ENCODE measurements at regions not wholly inside any gene's neighbourhood (a gene's known extent, or its start where the extent isn't known, plus 50 kb on each side); places are given as distances from the start of the nearest gene placed in this dataset.

DNA sequence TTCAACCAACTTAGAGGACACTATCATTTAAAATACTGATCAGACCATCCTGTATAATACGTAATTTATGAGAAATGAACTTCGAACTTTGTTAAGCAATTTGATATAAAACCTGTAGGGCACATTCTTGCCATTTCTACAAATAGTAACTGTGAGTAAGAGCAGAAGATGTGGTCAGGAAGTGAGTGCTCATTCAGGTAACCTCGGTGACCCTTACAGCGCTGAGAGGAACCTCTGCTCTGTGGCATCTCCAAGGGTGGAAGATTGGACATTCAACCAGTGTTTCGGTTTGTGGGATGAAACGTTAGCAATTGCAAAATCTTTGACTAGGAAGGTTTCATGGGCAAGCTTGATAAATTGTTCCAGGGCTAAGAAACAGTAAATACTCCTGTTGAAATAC lies 194.8 kb upstream of the IRX2 start:
- no peaks in the 10 kb centered on the region for H4K20me1 ChIP-seq (replicated peaks; ENCODE audit: control insufficient read depth, insufficient read depth, low read length)
- no peaks in the 10 kb centered on the region for H3K36me3 ChIP-seq (ENCODE audit: control insufficient read depth, insufficient read depth, low read length)
- H3K79me2 ChIP-seq (ENCODE audit: control insufficient read depth, insufficient read depth, low read length) = no peaks in the 10 kb centered on the region
- H3K4me3 ChIP-seq = no peak overlapping the region
- in situ Hi-C loops (cut with MboI) (no loop called here), intact Hi-C loops (cut with micrococcal nuclease) (no loop called here)
- ChIA-PET POLR2A (interaction anchor here (0.6 kb wide), 1 partner anchor 18 kb away, joined by 3 read pairs; no protein-coding TSS in a partner anchor), CTCF (ENCODE audit: low intra/inter-chr PET ratio) (no interaction called here)
- no peak overlapping the region for H2AFZ ChIP-seq (ENCODE audit: low read depth, low read length)
- H3K4me1 ChIP-seq (replicated peaks in 1 of 2; ENCODE audit: control insufficient read depth in 2 of 2, insufficient read depth in 2 of 2, low read length in 2 of 2) = no peaks in the 10 kb centered on the region
- no TSS peak for BruUV-seq (replicated peaks)
- no peak overlapping the region for H3K27ac ChIP-seq (ENCODE audit: extremely low read depth, low read depth, low read length)
- 0% methylated on average over 6 of the region's 6 CpGs for whole genome bisulfite sequencing (ENCODE audit: insufficient coverage, low coverage, missing lambda C conversion rate)
- ATAC-seq (no peak), DNase-seq (ENCODE audit: extremely low read depth in 1 of 4, low spot score in 3 of 4) (no peak), FAIRE-seq (no peak)
- no peak overlapping the region for H3K4me2 ChIP-seq (ENCODE audit: insufficient read depth, low read length)
- H3K27me3 ChIP-seq (ENCODE audit: control insufficient read depth in 2 of 2, insufficient read depth in 2 of 2, low read length in 2 of 2) = no peaks in the 10 kb centered on the region
- H3K9ac ChIP-seq (ENCODE audit: insufficient read depth in 1 of 2, low read depth in 2 of 2, low read length in 2 of 2) = no peak overlapping the region
- H3K9me1 ChIP-seq (ENCODE audit: control insufficient read depth, insufficient read depth, low read length) = no peaks in the 10 kb centered on the region
- H3K9me3 ChIP-seq (replicated peaks; ENCODE audit: control insufficient read depth, insufficient read depth, low read depth, low read length) = no peaks in the 10 kb centered on the region
- no peak for TF ChIP-seq L3MBTL2 (IDR thresholded peaks at IDR 0.05)
- TF ChIP-seq, protein P1, sequence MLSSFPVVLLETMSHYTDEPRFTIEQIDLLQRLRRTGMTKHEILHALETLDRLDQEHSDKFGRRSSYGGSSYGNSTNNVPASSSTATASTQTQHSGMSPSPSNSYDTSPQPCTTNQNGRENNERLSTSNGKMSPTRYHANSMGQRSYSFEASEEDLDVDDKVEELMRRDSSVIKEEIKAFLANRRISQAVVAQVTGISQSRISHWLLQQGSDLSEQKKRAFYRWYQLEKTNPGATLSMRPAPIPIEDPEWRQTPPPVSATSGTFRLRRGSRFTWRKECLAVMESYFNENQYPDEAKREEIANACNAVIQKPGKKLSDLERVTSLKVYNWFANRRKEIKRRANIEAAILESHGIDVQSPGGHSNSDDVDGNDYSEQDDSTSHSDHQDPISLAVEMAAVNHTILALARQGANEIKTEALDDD (IDR thresholded peaks at IDR 0.05) = no peak
- TF ChIP-seq, protein P2, sequence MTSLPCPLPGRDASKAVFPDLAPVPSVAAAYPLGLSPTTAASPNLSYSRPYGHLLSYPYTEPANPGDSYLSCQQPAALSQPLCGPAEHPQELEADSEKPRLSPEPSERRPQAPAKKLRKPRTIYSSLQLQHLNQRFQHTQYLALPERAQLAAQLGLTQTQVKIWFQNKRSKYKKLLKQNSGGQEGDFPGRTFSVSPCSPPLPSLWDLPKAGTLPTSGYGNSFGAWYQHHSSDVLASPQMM (CRISPR knock-in tag; IDR thresholded peaks at IDR 0.05) = no peak
- no peak for TF ChIP-seq ZNF408 (CRISPR knock-in tag; IDR thresholded peaks at IDR 0.05; ENCODE audit: low read depth)
- no peak for TF ChIP-seq CTCFL (IDR thresholded peaks at IDR 0.05; ENCODE audit: borderline replicate concordance, insufficient read depth, low read depth, low read length, poor library complexity, severe bottlenecking)
- no peak for TF ChIP-seq MYC (IDR thresholded peaks at IDR 0.05; ENCODE audit: low read depth, low read length)
- TF ChIP-seq MYC (CRISPR knock-in tag; IDR thresholded peaks at IDR 0.05; ENCODE audit: borderline replicate concordance, low read depth) = no peak
- TF ChIP-seq EP300 (IDR thresholded peaks at IDR 0.05; ENCODE audit: low read length) = no peak
- TF ChIP-seq, protein P3, sequence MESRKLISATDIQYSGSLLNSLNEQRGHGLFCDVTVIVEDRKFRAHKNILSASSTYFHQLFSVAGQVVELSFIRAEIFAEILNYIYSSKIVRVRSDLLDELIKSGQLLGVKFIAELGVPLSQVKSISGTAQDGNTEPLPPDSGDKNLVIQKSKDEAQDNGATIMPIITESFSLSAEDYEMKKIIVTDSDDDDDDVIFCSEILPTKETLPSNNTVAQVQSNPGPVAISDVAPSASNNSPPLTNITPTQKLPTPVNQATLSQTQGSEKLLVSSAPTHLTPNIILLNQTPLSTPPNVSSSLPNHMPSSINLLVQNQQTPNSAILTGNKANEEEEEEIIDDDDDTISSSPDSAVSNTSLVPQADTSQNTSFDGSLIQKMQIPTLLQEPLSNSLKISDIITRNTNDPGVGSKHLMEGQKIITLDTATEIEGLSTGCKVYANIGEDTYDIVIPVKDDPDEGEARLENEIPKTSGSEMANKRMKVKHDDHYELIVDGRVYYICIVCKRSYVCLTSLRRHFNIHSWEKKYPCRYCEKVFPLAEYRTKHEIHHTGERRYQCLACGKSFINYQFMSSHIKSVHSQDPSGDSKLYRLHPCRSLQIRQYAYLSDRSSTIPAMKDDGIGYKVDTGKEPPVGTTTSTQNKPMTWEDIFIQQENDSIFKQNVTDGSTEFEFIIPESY (CRISPR knock-in tag; IDR thresholded peaks at IDR 0.05) = no peak
- TF ChIP-seq, protein P4, sequence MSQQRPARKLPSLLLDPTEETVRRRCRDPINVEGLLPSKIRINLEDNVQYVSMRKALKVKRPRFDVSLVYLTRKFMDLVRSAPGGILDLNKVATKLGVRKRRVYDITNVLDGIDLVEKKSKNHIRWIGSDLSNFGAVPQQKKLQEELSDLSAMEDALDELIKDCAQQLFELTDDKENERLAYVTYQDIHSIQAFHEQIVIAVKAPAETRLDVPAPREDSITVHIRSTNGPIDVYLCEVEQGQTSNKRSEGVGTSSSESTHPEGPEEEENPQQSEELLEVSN (IDR thresholded peaks at IDR 0.05; ENCODE audit: borderline replicate concordance in 1 of 2, extremely low read depth in 1 of 2, insufficient read depth in 1 of 2, insufficient read length in 1 of 2, low read depth in 1 of 2, low read length in 1 of 2, poor library complexity in 1 of 2, severe bottlenecking in 1 of 2) = no peak
- no peak for TF ChIP-seq HDGF (IDR thresholded peaks at IDR 0.05)
- TF ChIP-seq ZNF76 (CRISPR knock-in tag; IDR thresholded peaks at IDR 0.05; ENCODE audit: borderline replicate concordance) = no peak
- no peak for TF ChIP-seq MCM5 (IDR thresholded peaks at IDR 0.05; ENCODE audit: low read depth)
